ENCODE measurements at regions not wholly inside any gene's neighbourhood (a gene's known extent, or its start where the extent isn't known, plus 50 kb on each side); places are given as distances from the start of the nearest gene placed in this dataset.

- no peak for TF ChIP-seq ZNF532 (CRISPR knock-in tag; IDR thresholded peaks at IDR 0.05; ENCODE audit: borderline replicate concordance)
- no peak for TF ChIP-seq NFATC4 (CRISPR knock-in tag; IDR thresholded peaks at IDR 0.05)
- TF ChIP-seq PRDM15 (CRISPR knock-in tag; IDR thresholded peaks at IDR 0.05): no peak
Observed at GRCh38 chr4:124000233-124000632, 603.6 kb downstream of the SPRY1 start (continued).

- Mint-ChIP-seq H3K4me1 (peaks cover 7% of the 10 kb centered on the region), H3K9me3 (no peaks in the 10 kb centered on the region), H3K27ac (no peak overlapping the region), H3K4me3 (no peak overlapping the region), H3K36me3 (no peaks in the 10 kb centered on the region), H3K27me3 (ENCODE audit: low read depth) (no peaks in the 10 kb centered on the region)
- TF ChIP-seq FOXJ3 (CRISPR knock-in tag; IDR thresholded peaks at IDR 0.05; ENCODE audit: borderline replicate concordance): no peak
- no peak for TF ChIP-seq ZNF416 (CRISPR knock-in tag; IDR thresholded peaks at IDR 0.05)
- no peak for TF ChIP-seq NR2C2 (CRISPR knock-in tag; IDR thresholded peaks at IDR 0.05)
- no peak for TF ChIP-seq NR1H2 (CRISPR knock-in tag; IDR thresholded peaks at IDR 0.05)
- TF ChIP-seq ATF2 (CRISPR knock-in tag; IDR thresholded peaks at IDR 0.05; ENCODE audit: borderline replicate concordance, low read depth): no peak
- TF ChIP-seq CBFB (CRISPR knock-in tag; IDR thresholded peaks at IDR 0.05; ENCODE audit: low read depth): no peak
- no peak for TF ChIP-seq E2F4 (CRISPR knock-in tag; IDR thresholded peaks at IDR 0.05; ENCODE audit: borderline replicate concordance, low read depth)
- no peak for TF ChIP-seq KAT7 (CRISPR knock-in tag; IDR thresholded peaks at IDR 0.05; ENCODE audit: borderline replicate concordance)
- no peak for TF ChIP-seq ZBTB21 (CRISPR knock-in tag; IDR thresholded peaks at IDR 0.05; ENCODE audit: borderline replicate concordance)
- no peak for TF ChIP-seq AR (CRISPR knock-in tag; IDR thresholded peaks at IDR 0.05)
- TF ChIP-seq ZMAT4 (CRISPR knock-in tag; IDR thresholded peaks at IDR 0.05): no peak
- POLR2A ChIA-PET: no interaction called here
- ATAC-seq (no peak), DNase-seq (ENCODE audit: low spot score) (no peak)
- CTCF ChIA-PET: no interaction called here
Observed at GRCh38 chr4:124015766-124016165, 619.2 kb downstream of the SPRY1 start.

Measured in WTC11 (cell line).